Fibroblast of mammary gland (primary cell): ENCODE measurements at regions not wholly inside any gene's neighbourhood (a gene's known extent, or its start where the extent isn't known, plus 50 kb on each side); places are given as distances from the start of the nearest gene placed in this dataset.

Experiments
- DNase-seq: peaks from one replicate; pipeline ENCODE4 v3.0.0-alpha.2; 2010; ENCODE audit warnings: low read depth
- H3K4me3 ChIP-seq: 2 replicates; pipeline ENCODE4 v1.5.1; 2011; ENCODE audit warnings: low read depth, mild to moderate bottlenecking, low read length, moderate library complexity; ENCODE audit not compliant: control insufficient read depth
- CTCF ChIP-seq: conservative IDR thresholded peaks from 2 replicates; pipeline ENCODE4 v1.5.1; 2011; ENCODE audit warnings: low read depth, low read length, inconsistent platforms; ENCODE audit not compliant: control insufficient read depth, insufficient read depth

- no peak for TF ChIP-seq CTCF
- no peak for DNase-seq
- H3K4me3 ChIP-seq: no peak overlapping the region
Measured at GRCh38 chr21:27108701-27109100, 141.8 kb upstream of the ADAMTS5 start.

GRCh38 chr21:27108228-27108627, 141.3 kb upstream of the ADAMTS5 start:
- no peak for TF ChIP-seq CTCF
- H3K4me3 ChIP-seq: no peak overlapping the region
- no peak for DNase-seq

- no peak for TF ChIP-seq CTCF
- peak; percentile 50 for DNase-seq
- H3K4me3 ChIP-seq: no peak overlapping the region
Measured at GRCh38 chr21:27104846-27105431, 138.1 kb upstream of the ADAMTS5 start.

GRCh38 chr21:27103768-27104167, 136.9 kb upstream of the ADAMTS5 start:
- no peak overlapping the region for H3K4me3 ChIP-seq
- TF ChIP-seq CTCF: no peak
- DNase-seq: no peak

GRCh38 chr21:27101523-27101922, 134.6 kb upstream of the ADAMTS5 start:
- no peak for TF ChIP-seq CTCF
- DNase-seq: peak; percentile 35
- no peak overlapping the region for H3K4me3 ChIP-seq

- peak; percentile 26 for DNase-seq
- no peak for TF ChIP-seq CTCF
- H3K4me3 ChIP-seq: no peak overlapping the region
Measured at GRCh38 chr21:27094184-27094948, 127.5 kb upstream of the ADAMTS5 start.
